Stimulated activated CD8-positive, alpha-beta memory T cell treated with anti-CD3 and anti-CD28 coated beads, Interleukin-12 subunit alpha, Interleukin-12 subunit beta, amount 100 ng/mL, for 1 hour (primary cell): ENCODE measurements at regions not wholly inside any gene's neighbourhood (a gene's known extent, or its start where the extent isn't known, plus 50 kb on each side); places are given as distances from the start of the nearest gene placed in this dataset.
"Not testable (repeated sequence)": the region's sequence is repeated elsewhere in the genome, so short reads cannot be mapped to it uniquely, and the experiment has no call there.

Source experiments
- DNase-seq: peaks from one replicate; pipeline ENCODE4 v3.0.0-alpha.2; 2020; ENCODE audit warnings: low read depth

DNA sequence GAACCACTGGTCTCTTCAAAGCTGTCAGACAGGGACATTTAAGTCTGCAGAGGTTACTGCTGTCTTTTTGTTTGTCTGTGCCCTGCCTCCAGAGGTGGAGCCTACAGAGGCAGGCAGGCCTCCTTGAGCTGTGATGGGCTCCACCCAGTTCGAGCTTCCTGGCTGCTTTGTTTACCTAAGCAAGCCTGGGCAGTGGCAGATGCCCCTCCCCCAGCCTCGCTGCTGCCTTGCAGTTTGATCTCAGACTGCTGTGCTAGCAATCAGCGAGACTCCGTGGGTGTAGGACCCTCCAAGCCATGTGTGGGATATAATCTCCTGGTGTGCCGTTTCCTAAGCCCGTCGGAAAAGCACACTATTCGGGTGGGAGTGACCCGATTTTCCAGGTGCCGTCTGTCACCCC is 1243.2 kb upstream of the CRIM1 start:
- not testable (repeated sequence) for DNase-seq

DNA sequence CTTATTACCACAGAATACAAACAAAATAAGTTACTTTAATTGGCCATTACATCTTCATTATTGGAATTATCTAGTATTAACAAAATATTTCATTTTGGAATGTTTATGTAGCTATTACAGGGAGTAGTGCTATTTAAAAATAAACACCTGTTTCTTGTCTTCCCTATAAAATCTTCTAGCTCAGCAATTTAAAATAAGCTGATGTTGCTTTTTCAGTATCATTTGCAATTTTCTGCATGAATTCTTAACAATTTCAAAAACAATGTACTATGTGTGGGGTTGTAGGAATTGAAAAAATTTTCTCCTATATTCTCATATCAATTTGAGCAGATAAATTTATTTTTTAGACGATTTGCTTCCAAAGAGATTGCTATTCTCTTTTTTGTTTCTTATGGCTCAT is 1251.3 kb upstream of the CRIM1 start:
- DNase-seq = no peak

DNA sequence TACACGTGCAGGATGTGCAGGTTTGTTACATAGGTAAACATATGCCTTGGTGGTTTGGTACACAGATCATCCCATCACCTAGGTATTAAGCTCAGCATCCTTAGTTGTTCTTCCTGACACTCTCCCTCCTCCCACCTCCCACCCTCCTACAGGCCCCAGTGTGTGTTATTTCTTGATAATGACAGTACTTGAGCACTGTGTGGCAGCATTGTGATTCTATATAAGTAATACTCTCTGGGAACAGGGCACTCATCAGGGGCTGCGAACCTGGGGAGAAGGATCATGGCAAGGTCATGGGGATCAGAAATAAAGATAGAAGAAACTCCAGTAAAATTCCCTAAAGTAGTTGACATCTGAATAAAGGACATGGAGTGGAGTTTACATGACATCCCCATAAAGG is 1256.2 kb upstream of the CRIM1 start:
- DNase-seq = no peak

DNA sequence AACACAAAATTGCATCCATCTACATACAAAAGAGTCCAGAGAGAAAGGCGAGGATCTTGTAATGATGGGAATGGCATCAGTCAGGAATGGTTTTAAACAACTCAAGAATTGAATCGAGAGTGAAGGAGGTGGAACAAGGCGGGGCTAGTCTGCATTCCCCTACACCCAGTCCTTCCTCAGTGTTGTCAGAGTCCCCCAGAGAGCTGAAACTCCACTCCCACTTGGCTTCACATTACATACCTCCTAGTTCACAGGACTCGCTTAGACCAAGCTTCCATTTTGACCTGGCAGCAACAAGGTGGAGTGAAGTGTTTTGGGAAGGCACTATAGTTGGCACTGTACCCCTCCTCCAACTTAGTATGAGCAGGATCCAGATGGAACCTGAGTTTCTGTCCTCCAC is 1273.5 kb upstream of the CRIM1 start:
- DNase-seq = no peak

DNA sequence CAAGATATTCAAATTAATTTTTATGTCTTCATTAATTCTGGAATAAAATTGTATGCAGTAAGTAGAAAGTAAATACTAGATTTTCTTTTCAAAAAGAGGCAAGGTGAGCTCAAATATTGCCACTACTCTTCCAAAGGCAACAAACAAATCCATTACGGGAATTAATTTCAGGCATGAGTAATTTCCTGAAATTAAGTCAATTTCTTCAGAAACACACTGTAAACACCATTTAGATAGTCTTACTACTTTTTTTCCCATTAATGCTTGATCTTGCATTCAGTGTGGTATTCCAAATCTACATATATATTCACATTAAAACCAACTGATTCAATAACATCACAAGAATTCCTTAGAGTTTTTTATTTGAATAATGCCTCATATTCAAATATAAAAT is 1274.0 kb upstream of the CRIM1 start:
- DNase-seq = no peak

DNA sequence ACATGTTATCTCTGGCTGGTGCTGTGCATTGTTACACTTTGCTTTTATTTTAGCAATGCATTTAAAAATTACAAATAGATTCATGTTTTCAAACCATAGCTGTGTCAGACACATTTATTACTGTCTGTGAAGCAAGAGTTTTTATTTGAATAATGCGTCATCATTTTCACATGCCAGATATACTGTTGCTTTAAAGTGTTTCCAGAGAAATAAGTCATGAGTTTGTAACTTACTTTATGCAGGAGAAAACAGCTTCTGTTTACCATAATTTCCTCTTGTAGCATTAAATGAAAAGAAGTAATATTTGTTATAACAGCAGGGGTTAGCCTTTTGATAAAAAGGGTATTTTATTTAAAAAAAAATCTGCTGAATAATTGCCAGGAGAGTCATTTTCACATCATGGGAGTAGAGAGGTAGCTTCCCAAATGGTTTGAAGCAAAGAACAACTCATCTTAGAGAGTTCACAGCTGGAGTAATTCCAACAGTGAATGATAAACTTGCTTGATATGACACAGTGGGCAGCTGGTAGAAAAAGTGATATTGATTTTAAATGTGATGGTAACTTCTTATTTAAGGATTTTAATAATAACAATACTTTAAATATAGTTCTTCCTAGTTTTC is 1274.5 kb upstream of the CRIM1 start:
- DNase-seq = no peak

DNA sequence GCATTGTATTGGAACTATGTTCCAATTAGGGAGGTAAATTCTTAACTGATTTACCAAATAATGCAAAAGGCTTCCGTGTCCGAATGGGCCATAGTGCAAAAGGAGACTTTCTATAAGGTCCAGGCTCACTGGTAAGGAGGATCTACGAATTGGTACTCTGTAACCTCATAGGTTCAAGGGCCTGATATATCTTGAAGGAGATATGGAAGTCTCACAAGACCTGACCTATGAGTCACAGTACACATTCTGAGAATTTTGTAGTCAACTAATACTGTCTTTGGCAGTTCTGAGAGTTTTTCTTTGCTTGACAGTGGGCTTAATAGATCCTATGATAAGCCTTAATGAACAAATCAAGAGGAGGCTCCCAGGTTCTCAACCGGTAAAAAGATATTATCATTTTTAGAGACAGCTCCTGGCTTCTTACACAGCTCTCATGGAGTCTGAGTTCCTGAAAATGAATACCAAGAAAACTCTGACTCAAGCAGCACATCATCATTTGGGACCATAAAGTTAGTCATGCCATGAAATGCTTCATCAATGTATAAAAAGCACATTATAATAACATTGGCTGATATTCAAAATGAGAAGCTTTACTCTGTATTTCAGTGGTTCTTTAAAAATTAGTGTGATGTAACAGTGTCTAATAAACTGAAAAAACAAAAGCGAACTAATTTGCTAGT is 1275.2 kb upstream of the CRIM1 start:
- no peak for DNase-seq

DNA sequence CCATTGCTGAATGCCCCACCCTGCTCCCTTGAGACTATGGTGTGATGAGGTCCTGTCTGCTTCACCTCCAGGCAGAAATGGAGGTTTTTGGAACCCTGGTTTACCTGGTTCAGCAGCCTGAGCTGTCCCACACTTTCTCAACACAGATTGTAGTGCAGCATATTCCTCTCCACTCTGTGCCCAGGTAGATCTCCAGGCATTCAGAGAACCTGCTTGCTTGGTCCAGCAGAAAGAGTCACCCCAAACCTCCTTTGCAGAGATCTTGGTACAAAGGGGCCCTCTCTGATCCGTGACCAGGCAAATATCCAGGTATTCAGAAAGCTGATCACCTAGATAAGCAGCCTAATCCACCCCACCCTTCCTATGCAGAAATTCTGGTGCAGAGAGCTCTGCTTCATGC is 1288.2 kb upstream of the CRIM1 start:
- no peak for DNase-seq

DNA sequence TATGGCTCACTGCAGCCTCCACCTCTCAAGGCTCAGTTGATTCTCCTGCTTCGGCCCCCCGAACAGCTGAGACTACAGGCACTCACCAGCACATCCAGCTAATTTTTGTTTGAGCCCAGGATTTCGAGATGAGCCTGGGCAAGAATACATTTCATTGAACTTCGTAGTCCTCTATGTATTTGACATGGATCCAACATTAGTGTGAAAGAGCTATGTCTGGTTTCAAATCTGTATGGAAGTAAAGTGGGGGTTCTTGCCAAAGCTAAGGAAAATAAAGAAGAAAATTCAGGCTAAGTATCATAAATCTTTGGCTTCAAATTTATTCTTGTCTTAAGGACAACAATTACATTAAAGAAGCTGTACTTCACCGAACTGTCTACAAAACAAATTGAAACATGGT is 1291.7 kb upstream of the CRIM1 start:
- no peak for DNase-seq

DNA sequence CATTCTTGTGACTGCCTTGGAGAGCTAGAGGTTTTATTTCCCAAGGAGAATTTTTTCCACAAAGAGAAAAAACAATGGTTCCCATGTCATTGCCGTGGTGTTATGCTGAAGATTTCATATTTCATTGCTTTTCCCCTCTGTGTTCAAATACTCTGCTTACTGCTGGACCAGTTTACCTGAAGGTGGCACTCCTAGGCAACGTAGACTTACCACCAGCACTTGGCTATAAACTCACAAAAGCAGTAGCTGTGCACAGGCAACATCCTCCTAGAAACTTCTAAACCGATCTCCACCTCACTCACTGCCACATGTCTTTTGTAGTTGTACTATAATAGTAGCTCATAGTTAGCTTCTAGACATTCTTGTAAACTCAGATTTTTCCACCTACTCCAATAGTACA is 1319.7 kb upstream of the CRIM1 start:
- no peak for DNase-seq

DNA sequence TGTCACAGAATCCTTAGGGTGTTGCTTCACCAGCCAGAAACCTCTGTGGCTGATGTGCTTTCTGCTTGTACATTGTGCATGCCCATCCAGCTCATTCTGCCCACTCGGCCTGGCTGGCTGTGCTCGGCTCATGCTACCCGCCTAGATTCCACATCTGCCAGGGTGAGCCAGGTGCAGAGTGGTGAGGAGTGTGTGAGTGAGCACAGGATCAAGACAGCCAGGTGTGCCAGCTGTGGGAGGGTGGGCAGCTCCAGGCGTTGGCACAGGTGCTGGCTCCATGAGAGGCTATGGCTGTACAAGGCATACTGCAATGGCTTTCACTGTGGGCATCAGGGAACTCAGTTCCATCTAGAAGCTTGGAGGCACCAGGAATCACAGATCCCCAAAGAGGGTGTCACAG is 1321.8 kb upstream of the CRIM1 start:
- no peak for DNase-seq

DNA sequence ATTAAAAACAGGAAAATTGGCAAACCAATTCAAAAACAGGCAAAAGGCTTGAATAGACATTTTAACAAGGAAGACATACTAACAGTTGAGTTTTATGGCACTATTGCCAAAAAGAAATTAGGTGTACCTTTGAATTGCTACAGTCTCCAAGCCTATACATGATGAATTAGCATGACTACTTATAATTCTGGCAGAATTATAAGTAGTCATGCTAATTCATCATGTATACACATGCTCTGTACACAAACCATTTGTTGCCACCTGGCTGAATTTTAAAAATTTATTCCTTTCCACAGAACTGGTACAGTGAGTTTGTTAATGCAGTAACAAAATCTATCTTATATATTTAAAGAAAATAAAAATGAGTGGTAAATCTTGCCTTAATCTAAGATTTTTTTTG is 1332.0 kb upstream of the CRIM1 start:
- DNase-seq = no peak

DNA sequence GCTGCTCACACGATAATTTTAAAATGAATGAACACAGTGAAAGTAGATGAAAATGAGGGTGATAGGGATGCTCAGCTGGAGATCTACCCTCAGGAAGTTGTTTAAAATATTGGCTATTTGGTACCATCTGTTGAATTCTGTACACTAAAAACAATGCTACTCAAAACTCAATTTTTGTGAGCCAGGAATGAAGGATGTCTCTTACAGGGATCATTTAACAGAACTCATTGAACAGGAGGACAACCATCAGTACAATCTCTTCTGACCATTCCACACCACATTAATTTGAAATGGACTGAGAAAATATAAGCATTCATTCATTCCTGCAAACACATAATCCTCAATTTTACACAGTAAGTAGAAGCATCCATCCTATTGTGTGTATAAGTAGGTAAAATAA is 1355.1 kb upstream of the CRIM1 start:
- DNase-seq = no peak

DNA sequence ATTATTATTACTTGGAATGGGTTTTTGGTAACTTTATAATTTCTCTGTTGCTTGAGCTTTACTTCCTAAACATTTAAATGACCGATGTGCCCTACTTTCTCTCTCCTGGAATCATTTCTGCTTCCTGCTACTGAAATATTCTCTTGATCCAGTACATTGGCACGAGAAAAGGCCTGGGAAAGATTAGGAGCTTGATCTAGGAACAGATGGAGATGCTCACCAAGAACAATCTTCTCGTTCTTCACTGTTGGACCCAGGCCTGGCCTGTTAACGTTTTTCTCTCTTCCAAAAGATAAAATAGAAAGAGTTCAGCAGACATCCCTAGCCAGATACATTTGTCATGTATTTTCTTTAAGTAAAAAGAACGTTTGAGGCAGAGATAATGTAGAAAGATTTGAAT is 1356.8 kb upstream of the CRIM1 start:
- DNase-seq = no peak

DNA sequence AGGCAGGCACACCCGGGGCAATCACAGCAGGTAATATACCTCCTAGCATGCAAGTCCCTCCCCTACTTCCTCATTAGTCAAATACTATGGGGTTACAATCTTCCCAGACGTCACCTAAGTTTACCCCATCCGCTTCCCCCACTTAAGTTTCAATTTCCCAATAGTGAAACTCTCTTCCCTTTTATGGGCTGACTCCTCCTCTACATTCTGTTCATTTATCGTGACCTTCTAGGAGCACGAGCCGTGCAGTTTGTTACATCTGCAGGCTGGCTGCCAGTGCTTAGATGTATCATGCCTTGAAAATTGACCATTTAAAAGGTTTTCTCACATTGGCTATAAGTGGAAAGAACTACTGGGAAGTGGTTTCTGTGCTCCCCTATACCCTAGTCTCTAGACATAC is 1357.8 kb upstream of the CRIM1 start:
- no peak for DNase-seq

DNA sequence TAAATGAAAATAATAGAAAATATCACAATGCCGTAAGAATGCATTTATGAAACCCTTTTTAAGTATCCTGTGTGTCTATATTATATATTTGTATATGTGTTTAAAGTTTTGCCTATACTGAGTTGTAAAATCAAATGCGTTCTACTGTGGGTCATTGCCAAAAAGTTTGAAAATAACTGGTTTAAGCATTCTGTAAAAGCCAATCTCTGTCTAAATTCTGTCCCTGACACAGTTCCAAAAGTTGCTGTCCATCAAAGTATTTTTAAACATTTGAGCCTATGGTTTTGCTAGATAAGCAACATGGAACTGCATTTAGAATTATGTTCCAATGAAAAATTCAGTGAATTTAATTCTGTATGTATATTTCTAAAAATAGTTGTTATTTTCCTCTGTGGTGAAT is 1360.4 kb upstream of the CRIM1 start:
- no peak for DNase-seq

DNA sequence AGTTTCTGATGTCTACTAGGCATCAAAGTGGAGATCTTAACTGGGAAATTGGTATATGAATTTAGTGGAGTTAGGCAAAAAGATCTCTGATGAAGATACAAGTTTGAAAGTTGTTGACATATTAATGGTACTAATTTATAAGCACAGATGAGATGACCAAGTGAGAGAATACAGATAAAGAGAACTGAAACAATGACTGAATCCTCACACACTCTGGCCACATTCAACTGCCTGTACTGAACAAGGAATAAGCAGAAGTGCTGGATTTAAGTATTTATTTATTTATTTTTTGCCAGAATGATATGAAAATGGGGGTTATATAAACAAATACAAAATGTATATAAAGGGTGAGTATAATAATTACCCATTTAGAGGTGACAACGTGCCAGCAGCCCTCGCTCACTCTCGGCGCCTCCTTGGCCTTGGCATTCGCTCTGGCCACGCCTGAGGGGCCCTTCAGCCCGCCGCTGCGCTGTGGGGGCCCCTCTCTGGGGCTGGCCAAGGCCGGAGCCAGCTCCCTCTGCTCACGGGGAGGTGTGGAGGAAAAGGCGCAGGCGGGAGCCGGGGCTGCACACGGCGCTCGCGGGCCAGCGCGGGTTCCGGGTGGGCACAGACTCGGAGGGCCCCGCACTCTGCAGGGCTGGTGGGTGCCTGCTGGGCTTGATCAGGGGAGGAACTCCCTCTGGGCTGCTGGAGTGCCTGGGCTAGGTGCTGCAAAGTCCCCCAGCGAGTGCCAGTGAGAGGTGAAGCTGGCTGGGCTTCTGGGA is 1363.9 kb upstream of the CRIM1 start:
- DNase-seq = no peak

DNA sequence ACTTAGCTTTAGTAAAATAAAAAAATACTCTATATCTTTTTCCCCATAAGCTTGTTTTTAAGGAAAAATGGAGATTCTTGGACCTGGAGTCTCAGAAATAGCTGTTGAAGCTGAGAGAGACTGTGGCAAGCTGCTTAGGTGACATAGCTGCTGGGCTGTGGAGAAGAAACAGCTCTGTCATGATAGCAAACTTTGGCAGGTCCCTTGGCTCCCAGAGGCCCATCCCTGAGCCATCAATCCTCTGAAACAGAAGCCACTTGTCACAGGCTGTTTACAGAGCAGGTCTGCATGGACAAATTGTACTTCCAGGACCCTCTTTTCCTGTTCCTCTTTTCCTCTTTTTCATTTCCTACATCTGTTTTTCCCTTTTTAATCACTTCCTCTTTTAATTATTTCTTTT is 1370.1 kb upstream of the CRIM1 start:
- DNase-seq = no peak

DNA sequence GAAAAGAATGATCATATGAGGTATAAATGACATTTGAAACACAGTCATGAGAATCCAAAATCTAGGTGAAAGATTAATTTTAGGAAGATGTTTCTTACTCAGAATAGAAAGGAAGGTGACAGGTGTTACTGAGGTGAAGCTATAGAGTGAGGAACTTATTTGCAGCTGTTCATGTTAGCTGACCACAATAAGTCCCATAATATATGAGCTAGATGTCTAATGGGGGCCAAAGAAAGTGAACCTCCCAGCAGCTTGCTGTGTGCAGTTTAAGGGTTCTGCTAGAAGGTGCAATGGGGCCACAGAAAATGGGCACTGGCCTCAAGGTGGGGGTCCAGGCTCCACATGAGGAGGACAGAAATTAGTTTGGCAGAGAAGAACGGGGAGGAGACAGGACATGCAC is 1374.9 kb upstream of the CRIM1 start:
- no peak for DNase-seq

DNA sequence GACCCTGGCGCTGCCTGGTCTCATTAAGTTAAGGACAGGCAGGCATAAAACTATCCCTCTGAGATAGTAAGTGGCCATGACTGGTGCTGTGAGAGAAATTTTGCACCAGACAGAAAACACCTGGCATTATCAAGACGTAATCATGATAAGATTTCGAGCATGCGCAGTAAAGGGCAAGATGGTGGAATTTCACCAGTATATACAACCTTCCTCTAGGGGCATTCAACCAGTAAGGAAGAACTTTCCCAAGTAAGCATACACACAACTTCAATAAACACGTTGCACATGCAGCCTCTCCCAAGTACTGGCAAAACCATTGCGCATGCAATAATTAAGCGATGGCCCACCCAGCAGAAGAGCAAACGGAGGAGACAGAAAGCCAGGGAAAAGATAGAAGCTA is 1376.4 kb upstream of the CRIM1 start:
- no peak for DNase-seq

DNA sequence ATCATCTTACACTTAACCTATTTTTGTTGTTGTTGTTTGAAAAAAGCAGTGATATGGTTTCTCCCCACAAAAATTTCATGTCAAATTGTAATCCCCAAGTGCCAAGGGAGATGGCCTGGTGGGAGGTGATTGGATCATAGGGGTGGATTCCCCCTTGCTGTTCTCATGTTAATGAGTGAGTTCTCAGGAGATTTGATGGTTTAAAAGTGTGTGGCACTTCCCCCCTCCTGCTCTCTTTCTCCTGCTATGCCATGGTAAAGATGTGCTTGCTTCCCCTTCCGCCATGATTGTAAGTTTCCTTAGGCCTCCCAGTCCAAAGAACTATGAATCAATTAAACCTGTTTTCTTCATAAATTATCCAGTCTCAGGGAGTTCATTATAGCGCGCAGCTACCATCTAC is 1362.7 kb upstream of the FAM98A start:
- no peak for DNase-seq

DNA sequence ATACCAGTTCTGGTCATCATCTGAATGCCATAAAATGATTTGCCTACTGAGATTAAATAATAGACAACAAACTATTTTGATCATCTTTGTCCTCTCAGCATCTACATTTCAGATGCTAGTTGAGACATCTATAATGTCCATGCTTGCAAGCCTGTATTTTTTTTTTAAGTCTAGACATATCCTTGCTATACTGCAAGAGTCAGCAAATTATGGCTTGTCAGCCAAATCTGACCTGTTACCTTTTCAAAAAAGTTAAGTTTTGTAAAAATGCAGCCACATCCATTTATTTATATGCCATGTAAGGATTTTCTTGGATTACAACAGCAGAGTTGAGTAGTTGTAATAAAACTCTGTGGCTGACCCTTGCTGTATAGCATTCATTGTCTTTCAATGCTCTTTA is 1355.7 kb upstream of the FAM98A start:
- DNase-seq = no peak

DNA sequence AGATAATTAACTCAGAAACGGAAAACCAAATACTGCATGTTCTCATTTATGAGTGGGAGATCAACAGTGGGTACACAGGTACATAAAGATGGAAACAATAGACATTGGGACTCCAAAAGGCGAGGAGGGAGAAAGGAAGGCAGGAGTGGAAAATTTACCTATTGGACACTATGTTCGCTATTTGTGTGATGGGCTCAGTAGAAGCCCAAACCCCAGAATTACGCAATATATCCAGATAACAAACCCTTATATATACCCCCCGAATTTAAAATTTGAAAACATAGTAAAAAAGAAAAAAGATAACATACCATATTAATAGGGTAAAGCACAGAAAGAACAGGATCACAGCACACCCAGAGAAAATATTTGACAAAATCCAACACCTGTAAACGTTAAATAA is 1351.7 kb upstream of the FAM98A start:
- DNase-seq = no peak

DNA sequence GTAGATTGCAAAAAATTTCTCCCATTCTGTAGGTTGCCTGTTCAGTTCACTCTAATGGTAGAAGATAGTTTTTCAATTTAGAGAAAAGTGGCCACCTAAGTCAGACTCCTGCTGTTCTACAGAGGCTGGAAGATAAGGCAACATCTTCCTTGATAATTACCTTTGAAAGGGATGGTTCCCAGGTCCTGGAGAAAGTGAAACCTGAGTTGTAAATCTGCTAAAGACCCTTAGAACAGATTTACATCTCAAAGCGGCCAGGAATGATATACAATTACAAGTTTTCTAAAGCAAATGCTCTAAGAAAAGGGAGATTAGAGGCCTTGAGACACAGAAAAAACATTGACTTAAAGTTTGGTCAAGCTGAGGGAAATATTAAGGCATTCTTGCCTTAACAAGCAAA is 1350.2 kb upstream of the FAM98A start:
- DNase-seq = no peak
